GM23338 (cell line): ENCODE measurements at regions not wholly inside any gene's neighbourhood (a gene's known extent, or its start where the extent isn't known, plus 50 kb on each side); places are given as distances from the start of the nearest gene placed in this dataset.

ENCODE experiments used
- ATAC-seq: fragments of 200-7000 bp; cut with Tn5 transposase; 3 replicates; pipeline ENCODE4 v1.9.1; 2020
- DNase-seq: peaks from one replicate; pipeline ENCODE4 v3.0.0-alpha.2; 2015; ENCODE audit warnings: low spot score
- H2AFZ ChIP-seq: fragments of 200-600 bp; sonication (generic); 2 replicates; pipeline ENCODE4 v1.8.0; 2016; ENCODE audit warnings: antibody characterized with exemption, mild to moderate bottlenecking, moderate library complexity
- H3F3A ChIP-seq: fragments of 200-600 bp; sonication (generic); replicated peaks from 2 replicates; pipeline ENCODE4 v1.8.0; 2017; ENCODE audit warnings: antibody characterized with exemption, mixed run types, low read depth
- H3K27ac ChIP-seq: fragments of 200-600 bp; sonication (generic); 2 replicates; pipeline ENCODE4 v1.6.1; 2016; ENCODE audit warnings: low read depth
- H3K27me3 ChIP-seq: fragments of 200-600 bp; sonication (generic); 2 replicates; pipeline ENCODE4 v1.8.0; 2016; ENCODE audit warnings: mild to moderate bottlenecking, mixed run types, moderate library complexity; ENCODE audit not compliant: insufficient read depth
- H3K36me3 ChIP-seq: fragments of 200-600 bp; sonication (generic); 2 replicates; pipeline ENCODE4 v1.8.0; 2016; ENCODE audit warnings: mild to moderate bottlenecking; ENCODE audit not compliant: insufficient read depth
- H3K4me1 ChIP-seq: fragments of 200-600 bp; sonication (generic); 2 replicates; pipeline ENCODE4 v1.8.0; 2016; ENCODE audit warnings: mild to moderate bottlenecking, moderate library complexity; ENCODE audit not compliant: insufficient read depth
- H3K4me2 ChIP-seq: fragments of 200-600 bp; sonication (generic); 2 replicates; pipeline ENCODE4 v1.7.1; 2017; ENCODE audit warnings: mixed run types
- H3K4me3 ChIP-seq: fragments of 200-600 bp; sonication (generic); 2 replicates; pipeline ENCODE4 v1.6.1; 2016; ENCODE audit warnings: mixed run types
- H3K79me2 ChIP-seq: fragments of 200-600 bp; sonication (generic); replicated peaks from 2 replicates; pipeline ENCODE4 v1.8.0; 2017; ENCODE audit warnings: mild to moderate bottlenecking; ENCODE audit not compliant: insufficient read depth
- H3K9me2 ChIP-seq: fragments of 200-600 bp; sonication (generic); 2 replicates; pipeline ENCODE4 v1.8.0; 2017; ENCODE audit not compliant: insufficient read depth
- H4K20me1 ChIP-seq: fragments of 200-600 bp; sonication (generic); replicated peaks from 2 replicates; pipeline ENCODE4 v1.8.0; 2017; ENCODE audit warnings: mild to moderate bottlenecking; ENCODE audit not compliant: insufficient read depth
- H3K27ac Mint-ChIP-seq: 2 replicates; pipeline ENCODE4 v1.8.0; 2020; ENCODE audit warnings: inconsistent platforms, mild to moderate bottlenecking, moderate library complexity, mixed read lengths
- H3K27me3 Mint-ChIP-seq: 3 replicates; pipeline ENCODE4 v1.8.0; 2022; ENCODE audit warnings: low read depth, mild to moderate bottlenecking, moderate library complexity, mixed read lengths, inconsistent platforms; ENCODE audit not compliant: insufficient read depth, poor library complexity
- H3K36me3 Mint-ChIP-seq: 3 replicates; pipeline ENCODE4 v1.8.0; 2021; ENCODE audit warnings: low read depth, mild to moderate bottlenecking, inconsistent platforms, moderate library complexity, mixed read lengths
- H3K4me1 Mint-ChIP-seq: 3 replicates; pipeline ENCODE4 v1.8.0; 2020; ENCODE audit warnings: mild to moderate bottlenecking, inconsistent platforms, mixed read lengths
- H3K4me3 Mint-ChIP-seq: 3 replicates; pipeline ENCODE4 v1.8.0; 2021; ENCODE audit warnings: moderate library complexity, mild to moderate bottlenecking, inconsistent platforms, mixed read lengths
- H3K9me3 Mint-ChIP-seq: 3 replicates; pipeline ENCODE4 v1.8.0; 2020; ENCODE audit warnings: moderate library complexity, mild to moderate bottlenecking, inconsistent platforms, mixed read lengths
- CREB1 ChIP-seq: fragments of 250-450 bp; sonication (Bioruptor Pico); IDR thresholded peaks from 2 replicates; pipeline ENCODE4 v1.5.0; 2020; ENCODE audit warnings: low read depth, mild to moderate bottlenecking, moderate library complexity
- EZH2 ChIP-seq: fragments of 200-600 bp; sonication (generic); IDR thresholded peaks from one replicate; pipeline ENCODE4 v1.8.0; 2017; ENCODE audit warnings: antibody characterized with exemption, mild to moderate bottlenecking, low read depth; ENCODE audit not compliant: unreplicated experiment
- EZH2phosphoT487 ChIP-seq: fragments of 200-600 bp; sonication (generic); IDR thresholded peaks from one replicate; pipeline ENCODE4 v1.8.1; 2018; ENCODE audit warnings: antibody characterized with exemption; ENCODE audit not compliant: unreplicated experiment
- JUNB ChIP-seq: IDR thresholded peaks from one replicate; pipeline ENCODE4 v1.6.1; 2016; ENCODE audit warnings: antibody characterized with exemption; ENCODE audit not compliant: unreplicated experiment
- NANOG ChIP-seq: IDR thresholded peaks from 2 replicates; pipeline ENCODE4 v1.6.1; 2016; ENCODE audit warnings: antibody characterized with exemption, borderline replicate concordance
- POLR2AphosphoS5 ChIP-seq: IDR thresholded peaks from 2 replicates; pipeline ENCODE4 v1.6.1; 2016; ENCODE audit warnings: antibody characterized with exemption, low read depth
- REST ChIP-seq: IDR thresholded peaks from one replicate; pipeline ENCODE4 v1.6.1; 2018; ENCODE audit warnings: antibody characterized with exemption; ENCODE audit not compliant: unreplicated experiment
- STAT1 ChIP-seq: IDR thresholded peaks from one replicate; pipeline ENCODE4 v1.6.1; 2016; ENCODE audit warnings: antibody characterized with exemption; ENCODE audit not compliant: unreplicated experiment
- ZNF114 ChIP-seq: fragments of 250-450 bp; sonication (Bioruptor Pico); IDR thresholded peaks from 2 replicates; pipeline ENCODE4 v1.5.0; 2020; ENCODE audit warnings: mild to moderate bottlenecking, moderate library complexity
- ZNF331 ChIP-seq: fragments of 250-450 bp; sonication (Bioruptor Pico); IDR thresholded peaks from 2 replicates; pipeline ENCODE4 v1.5.0; 2020; ENCODE audit warnings: low read depth, mild to moderate bottlenecking, moderate library complexity
- ZNF462 ChIP-seq: fragments of 250-450 bp; sonication (Bioruptor Pico); IDR thresholded peaks from 2 replicates; pipeline ENCODE4 v1.5.0; 2020; ENCODE audit warnings: mild to moderate bottlenecking, moderate library complexity
- TF ChIP-seq, protein P1 (sequence below), 2 experiments: fragments of 200-600 bp in 1 of 2; sonication (generic) in 1 of 2; conservative IDR thresholded peaks; 2 replicates each; pipeline versions ENCODE4 v1.5.1 to v1.6.1; 2016 to 2017; ENCODE audit warnings: antibody characterized with exemption in 2 of 2, low read depth in 2 of 2, mild to moderate bottlenecking in 2 of 2, moderate library complexity in 1 of 2
- TF ChIP-seq, protein P2 (sequence below): IDR thresholded peaks from 2 replicates; pipeline ENCODE4 v1.6.1; 2016; ENCODE audit warnings: antibody characterized with exemption

- Histone ChIP-seq H3K4me2 (no peak overlapping the region), H3F3A (no peaks in the 10 kb centered on the region), H4K20me1 (no peaks in the 10 kb centered on the region), H3K9me2 (no peaks in the 10 kb centered on the region), H3K27ac (no peak overlapping the region), H3K79me2 (no peaks in the 10 kb centered on the region), H2AFZ (no peak overlapping the region), H3K27me3 (no peaks in the 10 kb centered on the region), H3K36me3 (no peaks in the 10 kb centered on the region), H3K4me1 (no peaks in the 10 kb centered on the region), H3K4me3 (no peak overlapping the region)
- no peak overlapping the region for H3K4me3 Mint-ChIP-seq
- H3K9me3 Mint-ChIP-seq: no peaks in the 10 kb centered on the region
- H3K27me3 Mint-ChIP-seq: no peaks in the 10 kb centered on the region
- H3K36me3 Mint-ChIP-seq: no peaks in the 10 kb centered on the region
- ATAC-seq (no peak), DNase-seq (no peak)
- H3K27ac Mint-ChIP-seq: no peak overlapping the region
- no peak for TF ChIP-seq ZNF114 (CRISPR knock-in tag)
- TF ChIP-seq JUNB: no peak
- TF ChIP-seq REST: no peak
- TF ChIP-seq, protein P1, sequence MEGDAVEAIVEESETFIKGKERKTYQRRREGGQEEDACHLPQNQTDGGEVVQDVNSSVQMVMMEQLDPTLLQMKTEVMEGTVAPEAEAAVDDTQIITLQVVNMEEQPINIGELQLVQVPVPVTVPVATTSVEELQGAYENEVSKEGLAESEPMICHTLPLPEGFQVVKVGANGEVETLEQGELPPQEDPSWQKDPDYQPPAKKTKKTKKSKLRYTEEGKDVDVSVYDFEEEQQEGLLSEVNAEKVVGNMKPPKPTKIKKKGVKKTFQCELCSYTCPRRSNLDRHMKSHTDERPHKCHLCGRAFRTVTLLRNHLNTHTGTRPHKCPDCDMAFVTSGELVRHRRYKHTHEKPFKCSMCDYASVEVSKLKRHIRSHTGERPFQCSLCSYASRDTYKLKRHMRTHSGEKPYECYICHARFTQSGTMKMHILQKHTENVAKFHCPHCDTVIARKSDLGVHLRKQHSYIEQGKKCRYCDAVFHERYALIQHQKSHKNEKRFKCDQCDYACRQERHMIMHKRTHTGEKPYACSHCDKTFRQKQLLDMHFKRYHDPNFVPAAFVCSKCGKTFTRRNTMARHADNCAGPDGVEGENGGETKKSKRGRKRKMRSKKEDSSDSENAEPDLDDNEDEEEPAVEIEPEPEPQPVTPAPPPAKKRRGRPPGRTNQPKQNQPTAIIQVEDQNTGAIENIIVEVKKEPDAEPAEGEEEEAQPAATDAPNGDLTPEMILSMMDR (conservative IDR thresholded peaks at IDR 0.05; ENCODE audit: low read depth in 2 of 2): no peak
- TF ChIP-seq ZNF462 (CRISPR knock-in tag): no peak
- no peak for TF ChIP-seq EZH2phosphoT487
- TF ChIP-seq ZNF331: no peak
- TF ChIP-seq STAT1: no peak
- no peak for TF ChIP-seq CREB1 (CRISPR knock-in tag)
- no peak for TF ChIP-seq EZH2
- TF ChIP-seq POLR2AphosphoS5: no peak
- TF ChIP-seq, protein P2, sequence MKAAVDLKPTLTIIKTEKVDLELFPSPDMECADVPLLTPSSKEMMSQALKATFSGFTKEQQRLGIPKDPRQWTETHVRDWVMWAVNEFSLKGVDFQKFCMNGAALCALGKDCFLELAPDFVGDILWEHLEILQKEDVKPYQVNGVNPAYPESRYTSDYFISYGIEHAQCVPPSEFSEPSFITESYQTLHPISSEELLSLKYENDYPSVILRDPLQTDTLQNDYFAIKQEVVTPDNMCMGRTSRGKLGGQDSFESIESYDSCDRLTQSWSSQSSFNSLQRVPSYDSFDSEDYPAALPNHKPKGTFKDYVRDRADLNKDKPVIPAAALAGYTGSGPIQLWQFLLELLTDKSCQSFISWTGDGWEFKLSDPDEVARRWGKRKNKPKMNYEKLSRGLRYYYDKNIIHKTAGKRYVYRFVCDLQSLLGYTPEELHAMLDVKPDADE: no peak
- TF ChIP-seq NANOG: no peak
- H3K4me1 Mint-ChIP-seq: no peaks in the 10 kb centered on the region
Observed at GRCh38 chr3:67875858-67876257, 221.4 kb upstream of the SUCLG2 start.
